ENCODE measurements at regions not wholly inside any gene's neighbourhood (a gene's known extent, or its start where the extent isn't known, plus 50 kb on each side); places are given as distances from the start of the nearest gene placed in this dataset.

- no peaks in the 10 kb centered on the region for H3K4me1 Mint-ChIP-seq
- H3K4me3 Mint-ChIP-seq = no peak overlapping the region
- DNase-seq (ENCODE audit: low spot score) (no peak), ATAC-seq (no peak)
- TF ChIP-seq JUN (CRISPR knock-in tag; IDR thresholded peaks at IDR 0.05) (no peak), ZNF232 (CRISPR knock-in tag; IDR thresholded peaks at IDR 0.05) (no peak), RORB (CRISPR knock-in tag; IDR thresholded peaks at IDR 0.05) (no peak), CREB1 (CRISPR knock-in tag; IDR thresholded peaks at IDR 0.05) (no peak)
- ChIA-PET POLR2A (no interaction called here), CTCF (no interaction called here)
- no peaks in the 10 kb centered on the region for H3K9me3 Mint-ChIP-seq
- no peaks in the 10 kb centered on the region for H3K27me3 Mint-ChIP-seq (ENCODE audit: low read depth)
- no peak overlapping the region for H3K27ac Mint-ChIP-seq
- H3K36me3 Mint-ChIP-seq = no peaks in the 10 kb centered on the region
Measured at GRCh38 chr3:22265403-22265802, 514.4 kb upstream of the ZNF385D start.

- H3K27me3 Mint-ChIP-seq (ENCODE audit: low read depth) = no peaks in the 10 kb centered on the region
- POLR2A ChIA-PET = no interaction called here
- DNase-seq (ENCODE audit: low spot score) (no peak), ATAC-seq (peak; percentile 39; the same call in 1 of the 2 replicates)
- no peaks in the 10 kb centered on the region for H3K9me3 Mint-ChIP-seq
- no peak overlapping the region for H3K4me3 Mint-ChIP-seq
- H3K27ac Mint-ChIP-seq = no peak overlapping the region
- peaks cover 18% of the 10 kb centered on the region for H3K4me1 Mint-ChIP-seq
- no peaks in the 10 kb centered on the region for H3K36me3 Mint-ChIP-seq
- CTCF ChIA-PET = no interaction called here
- TF ChIP-seq ESRRA (CRISPR knock-in tag; IDR thresholded peaks at IDR 0.05; ENCODE audit: borderline replicate concordance) (no peak), TEAD4 (CRISPR knock-in tag; IDR thresholded peaks at IDR 0.05) (no peak), NR3C1 (CRISPR knock-in tag; conservative IDR thresholded peaks at IDR 0.05; ENCODE audit: low read depth) (no peak), RORB (CRISPR knock-in tag; IDR thresholded peaks at IDR 0.05) (no peak)
- TF ChIP-seq, protein P1, sequence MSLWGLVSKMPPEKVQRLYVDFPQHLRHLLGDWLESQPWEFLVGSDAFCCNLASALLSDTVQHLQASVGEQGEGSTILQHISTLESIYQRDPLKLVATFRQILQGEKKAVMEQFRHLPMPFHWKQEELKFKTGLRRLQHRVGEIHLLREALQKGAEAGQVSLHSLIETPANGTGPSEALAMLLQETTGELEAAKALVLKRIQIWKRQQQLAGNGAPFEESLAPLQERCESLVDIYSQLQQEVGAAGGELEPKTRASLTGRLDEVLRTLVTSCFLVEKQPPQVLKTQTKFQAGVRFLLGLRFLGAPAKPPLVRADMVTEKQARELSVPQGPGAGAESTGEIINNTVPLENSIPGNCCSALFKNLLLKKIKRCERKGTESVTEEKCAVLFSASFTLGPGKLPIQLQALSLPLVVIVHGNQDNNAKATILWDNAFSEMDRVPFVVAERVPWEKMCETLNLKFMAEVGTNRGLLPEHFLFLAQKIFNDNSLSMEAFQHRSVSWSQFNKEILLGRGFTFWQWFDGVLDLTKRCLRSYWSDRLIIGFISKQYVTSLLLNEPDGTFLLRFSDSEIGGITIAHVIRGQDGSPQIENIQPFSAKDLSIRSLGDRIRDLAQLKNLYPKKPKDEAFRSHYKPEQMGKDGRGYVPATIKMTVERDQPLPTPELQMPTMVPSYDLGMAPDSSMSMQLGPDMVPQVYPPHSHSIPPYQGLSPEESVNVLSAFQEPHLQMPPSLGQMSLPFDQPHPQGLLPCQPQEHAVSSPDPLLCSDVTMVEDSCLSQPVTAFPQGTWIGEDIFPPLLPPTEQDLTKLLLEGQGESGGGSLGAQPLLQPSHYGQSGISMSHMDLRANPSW (CRISPR knock-in tag; conservative IDR thresholded peaks at IDR 0.05; ENCODE audit: low read depth) = no peak
- TF ChIP-seq, protein P2, sequence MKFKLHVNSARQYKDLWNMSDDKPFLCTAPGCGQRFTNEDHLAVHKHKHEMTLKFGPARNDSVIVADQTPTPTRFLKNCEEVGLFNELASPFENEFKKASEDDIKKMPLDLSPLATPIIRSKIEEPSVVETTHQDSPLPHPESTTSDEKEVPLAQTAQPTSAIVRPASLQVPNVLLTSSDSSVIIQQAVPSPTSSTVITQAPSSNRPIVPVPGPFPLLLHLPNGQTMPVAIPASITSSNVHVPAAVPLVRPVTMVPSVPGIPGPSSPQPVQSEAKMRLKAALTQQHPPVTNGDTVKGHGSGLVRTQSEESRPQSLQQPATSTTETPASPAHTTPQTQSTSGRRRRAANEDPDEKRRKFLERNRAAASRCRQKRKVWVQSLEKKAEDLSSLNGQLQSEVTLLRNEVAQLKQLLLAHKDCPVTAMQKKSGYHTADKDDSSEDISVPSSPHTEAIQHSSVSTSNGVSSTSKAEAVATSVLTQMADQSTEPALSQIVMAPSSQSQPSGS (CRISPR knock-in tag; IDR thresholded peaks at IDR 0.05; ENCODE audit: borderline replicate concordance, low read depth) = no peak
- TF ChIP-seq, protein P3, sequence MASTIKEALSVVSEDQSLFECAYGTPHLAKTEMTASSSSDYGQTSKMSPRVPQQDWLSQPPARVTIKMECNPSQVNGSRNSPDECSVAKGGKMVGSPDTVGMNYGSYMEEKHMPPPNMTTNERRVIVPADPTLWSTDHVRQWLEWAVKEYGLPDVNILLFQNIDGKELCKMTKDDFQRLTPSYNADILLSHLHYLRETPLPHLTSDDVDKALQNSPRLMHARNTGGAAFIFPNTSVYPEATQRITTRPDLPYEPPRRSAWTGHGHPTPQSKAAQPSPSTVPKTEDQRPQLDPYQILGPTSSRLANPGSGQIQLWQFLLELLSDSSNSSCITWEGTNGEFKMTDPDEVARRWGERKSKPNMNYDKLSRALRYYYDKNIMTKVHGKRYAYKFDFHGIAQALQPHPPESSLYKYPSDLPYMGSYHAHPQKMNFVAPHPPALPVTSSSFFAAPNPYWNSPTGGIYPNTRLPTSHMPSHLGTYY (CRISPR knock-in tag; IDR thresholded peaks at IDR 0.05) = no peak
- TF ChIP-seq, protein P4, sequence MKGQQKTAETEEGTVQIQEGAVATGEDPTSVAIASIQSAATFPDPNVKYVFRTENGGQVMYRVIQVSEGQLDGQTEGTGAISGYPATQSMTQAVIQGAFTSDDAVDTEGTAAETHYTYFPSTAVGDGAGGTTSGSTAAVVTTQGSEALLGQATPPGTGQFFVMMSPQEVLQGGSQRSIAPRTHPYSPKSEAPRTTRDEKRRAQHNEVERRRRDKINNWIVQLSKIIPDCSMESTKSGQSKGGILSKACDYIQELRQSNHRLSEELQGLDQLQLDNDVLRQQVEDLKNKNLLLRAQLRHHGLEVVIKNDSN (CRISPR knock-in tag; IDR thresholded peaks at IDR 0.05) = no peak
Measured at GRCh38 chr3:22269831-22270230, 518.8 kb upstream of the ZNF385D start.

- ChIA-PET CTCF (no interaction called here), POLR2A (no interaction called here)
- Mint-ChIP-seq H3K9me3 (no peaks in the 10 kb centered on the region), H3K4me3 (no peak overlapping the region), H3K27me3 (ENCODE audit: low read depth) (no peaks in the 10 kb centered on the region), H3K27ac (no peak overlapping the region), H3K4me1 (peaks cover 42% of the 10 kb centered on the region), H3K36me3 (no peaks in the 10 kb centered on the region)
- ATAC-seq (no peak), DNase-seq (ENCODE audit: low spot score) (no peak)
- TF ChIP-seq GTF2I (CRISPR knock-in tag; conservative IDR thresholded peaks at IDR 0.05) = no peak
- TF ChIP-seq, protein P4 (CRISPR knock-in tag; IDR thresholded peaks at IDR 0.05) = no peak
- TF ChIP-seq PRDM15 (CRISPR knock-in tag; IDR thresholded peaks at IDR 0.05) = no peak
- TF ChIP-seq AR (CRISPR knock-in tag; IDR thresholded peaks at IDR 0.05) = no peak
- TF ChIP-seq HMGA2 (CRISPR knock-in tag; IDR thresholded peaks at IDR 0.05) = no peak
- no peak for TF ChIP-seq TCF7 (CRISPR knock-in tag; IDR thresholded peaks at IDR 0.05; ENCODE audit: low read depth)
Measured at GRCh38 chr3:22276351-22276750, 525.3 kb upstream of the ZNF385D start.

Data from WTC11 (cell line).